Peyer's patch (tissue), 4 donors: ENCODE measurements at regions not wholly inside any gene's neighbourhood (a gene's known extent, or its start where the extent isn't known, plus 50 kb on each side); places are given as distances from the start of the nearest gene placed in this dataset.

Experiments used
- DNase-seq, 3 donors: peaks; one replicate each; pipeline ENCODE4 v3.0.0-alpha.2; 2017 to 2019
- H3K27ac ChIP-seq, 4 donors: fragments of 200-600 bp; sonication (generic); one replicate each; pipeline ENCODE4 v1.5.1; 2016 to 2019
- H3K27me3 ChIP-seq, 2 donors: fragments of 200-600 bp; sonication (generic); one replicate each; pipeline ENCODE4 v1.5.1; 2019
- H3K36me3 ChIP-seq, 3 donors: fragments of 200-600 bp; sonication (generic); one replicate each; pipeline ENCODE4 v1.5.1; 2016 to 2019
- H3K4me1 ChIP-seq, 4 donors: fragments of 200-600 bp; sonication (generic); one replicate each; pipeline ENCODE4 v1.5.1; 2016 to 2019
- H3K4me3 ChIP-seq, 4 donors: fragments of 200-600 bp; sonication (generic); 1 replicate in 3 of 4; 2 replicates in 1 of 4; pipeline ENCODE4 v1.5.1; 2016 to 2019; ENCODE audit warnings: mild to moderate bottlenecking in 1 of 4
- H3K9me3 ChIP-seq, 4 donors: fragments of 200-600 bp; sonication (generic); one replicate each; pipeline ENCODE4 v1.5.1; 2016 to 2019; ENCODE audit warnings: mild to moderate bottlenecking in 1 of 4
- POLR2A ChIP-seq, 2 donors: fragments of 450-650 bp; IDR thresholded peaks; one replicate each; pipeline ENCODE4 v1.5.1; 2017; ENCODE audit warnings: antibody characterized with exemption in 2 of 2, mild to moderate bottlenecking in 2 of 2, moderate library complexity in 2 of 2
- TF ChIP-seq, protein P1 (sequence below), 6 experiments: fragments of 450-650 bp in 4 of 6; fragments of 200-600 bp in 2 of 6; sonication (generic) in 1 of 6; IDR thresholded peaks; one replicate each; pipeline ENCODE4 v1.5.1; 2017 to 2019; ENCODE audit warnings: antibody characterized with exemption in 6 of 6, mild to moderate bottlenecking in 3 of 6, moderate library complexity in 1 of 6

DNA sequence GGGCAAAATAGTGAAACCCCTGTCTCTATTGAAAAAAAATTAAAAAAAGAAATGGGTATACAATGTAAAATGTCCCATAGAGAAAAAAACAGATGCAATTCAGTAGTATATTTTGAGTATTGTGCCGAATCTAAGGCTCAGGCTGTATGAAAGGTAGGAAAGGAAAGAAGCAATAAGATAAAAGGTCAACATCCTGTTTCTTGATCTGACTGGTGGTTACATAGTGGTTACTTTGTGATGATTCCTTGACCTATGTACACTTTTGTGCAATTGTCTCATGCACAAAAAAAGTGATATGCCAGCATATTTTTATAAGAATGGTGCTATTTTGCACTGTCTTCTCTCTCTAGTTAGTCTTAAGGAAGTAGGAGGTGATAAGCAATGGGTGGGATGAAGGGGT lies 1333.7 kb upstream of the TMEFF2 start:
- H3K36me3 ChIP-seq, result no peaks in the 10 kb centered on the region
- DNase-seq, result no peak
- H3K9me3 ChIP-seq, result no peaks in the 10 kb centered on the region
- H3K4me3 ChIP-seq, result no peak overlapping the region
- no peak overlapping the region for H3K27ac ChIP-seq
- H3K4me1 ChIP-seq, result no peaks in the 10 kb centered on the region
- TF ChIP-seq POLR2A (IDR thresholded peaks at IDR 0.05), result no peak
- TF ChIP-seq, protein P1, sequence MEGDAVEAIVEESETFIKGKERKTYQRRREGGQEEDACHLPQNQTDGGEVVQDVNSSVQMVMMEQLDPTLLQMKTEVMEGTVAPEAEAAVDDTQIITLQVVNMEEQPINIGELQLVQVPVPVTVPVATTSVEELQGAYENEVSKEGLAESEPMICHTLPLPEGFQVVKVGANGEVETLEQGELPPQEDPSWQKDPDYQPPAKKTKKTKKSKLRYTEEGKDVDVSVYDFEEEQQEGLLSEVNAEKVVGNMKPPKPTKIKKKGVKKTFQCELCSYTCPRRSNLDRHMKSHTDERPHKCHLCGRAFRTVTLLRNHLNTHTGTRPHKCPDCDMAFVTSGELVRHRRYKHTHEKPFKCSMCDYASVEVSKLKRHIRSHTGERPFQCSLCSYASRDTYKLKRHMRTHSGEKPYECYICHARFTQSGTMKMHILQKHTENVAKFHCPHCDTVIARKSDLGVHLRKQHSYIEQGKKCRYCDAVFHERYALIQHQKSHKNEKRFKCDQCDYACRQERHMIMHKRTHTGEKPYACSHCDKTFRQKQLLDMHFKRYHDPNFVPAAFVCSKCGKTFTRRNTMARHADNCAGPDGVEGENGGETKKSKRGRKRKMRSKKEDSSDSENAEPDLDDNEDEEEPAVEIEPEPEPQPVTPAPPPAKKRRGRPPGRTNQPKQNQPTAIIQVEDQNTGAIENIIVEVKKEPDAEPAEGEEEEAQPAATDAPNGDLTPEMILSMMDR (IDR thresholded peaks at IDR 0.05), result no peak
- no peaks in the 10 kb centered on the region for H3K27me3 ChIP-seq

DNA sequence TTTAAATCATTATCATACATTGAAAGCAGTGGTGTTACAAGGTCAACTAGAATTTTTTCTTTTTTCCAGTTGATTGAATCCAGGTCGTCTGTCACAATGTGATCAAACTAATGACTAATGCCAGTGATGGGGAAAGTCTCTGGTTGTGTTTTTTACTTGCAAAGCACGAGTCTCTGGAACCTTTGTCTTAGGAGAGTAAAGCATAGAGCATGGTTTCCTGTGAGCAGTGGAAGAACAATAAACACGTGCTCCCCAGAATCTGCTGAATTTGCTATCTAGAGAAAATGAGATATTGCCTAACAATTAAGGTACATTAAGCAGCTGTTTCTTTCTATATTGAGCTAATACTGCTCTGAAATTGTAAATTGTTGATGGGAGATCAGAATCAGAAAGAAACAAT lies 1332.4 kb upstream of the TMEFF2 start:
- H3K4me1 ChIP-seq, result no peaks in the 10 kb centered on the region
- DNase-seq, result no peak
- TF ChIP-seq POLR2A (IDR thresholded peaks at IDR 0.05), result no peak
- TF ChIP-seq, protein P1 (IDR thresholded peaks at IDR 0.05), result no peak

DNA sequence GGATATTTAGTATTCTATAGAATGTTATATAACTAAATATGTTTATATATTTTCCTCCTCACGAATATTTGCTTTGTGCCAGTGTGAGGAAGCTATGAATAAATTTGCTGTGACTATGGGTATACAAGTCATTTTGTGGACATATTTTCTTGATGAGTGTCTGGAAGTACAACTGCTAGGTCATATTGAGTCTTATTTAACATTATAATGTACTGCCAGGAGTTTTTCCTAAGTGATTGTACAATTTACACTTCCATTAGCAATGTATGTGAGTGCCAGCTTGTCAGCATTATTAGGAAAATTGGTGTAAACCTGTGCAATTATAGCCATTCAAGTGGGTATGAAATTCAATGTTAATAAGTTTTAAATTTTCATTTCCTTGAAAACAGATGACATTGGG lies 1328.9 kb upstream of the TMEFF2 start:
- Histone ChIP-seq H3K36me3 (no peaks in the 10 kb centered on the region), H3K27ac (no peak overlapping the region), H3K9me3 (no peaks in the 10 kb centered on the region), H3K27me3 (no peaks in the 10 kb centered on the region), H3K4me3 (no peak overlapping the region), H3K4me1 (no peaks in the 10 kb centered on the region)
- no peak for TF ChIP-seq POLR2A (IDR thresholded peaks at IDR 0.05)
- TF ChIP-seq, protein P1 (IDR thresholded peaks at IDR 0.05), result no peak
- no peak for DNase-seq

More for the DNA sequence above, 1332.4 kb upstream of the TMEFF2 start:
- no peaks in the 10 kb centered on the region for H3K27me3 ChIP-seq
- no peaks in the 10 kb centered on the region for H3K9me3 ChIP-seq
- no peak overlapping the region for H3K4me3 ChIP-seq
- no peaks in the 10 kb centered on the region for H3K36me3 ChIP-seq
- H3K27ac ChIP-seq, result no peak overlapping the region

DNA sequence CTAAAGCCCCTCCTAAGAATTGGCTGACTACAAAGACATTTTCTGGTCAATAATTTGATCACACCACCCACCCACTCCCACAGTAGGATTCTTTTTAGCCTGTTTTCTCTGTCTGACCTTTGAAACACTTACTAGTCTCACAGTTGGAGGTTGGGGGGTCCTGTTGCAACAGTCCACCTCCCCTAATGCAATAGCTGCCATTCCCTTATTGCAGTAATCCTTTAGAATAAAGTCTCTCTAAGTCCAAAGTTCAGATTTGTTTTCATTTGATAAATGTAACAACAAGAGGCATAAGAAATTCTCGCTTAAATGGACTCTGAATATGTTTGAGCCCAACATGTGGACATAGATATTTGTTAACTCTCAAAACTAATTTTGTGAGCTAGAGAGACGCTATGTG lies 1326.8 kb upstream of the TMEFF2 start:
- TF ChIP-seq, protein P1 (IDR thresholded peaks at IDR 0.05), result no peak
- TF ChIP-seq POLR2A (IDR thresholded peaks at IDR 0.05), result no peak
- DNase-seq, result no peak
- H3K36me3 ChIP-seq, result no peaks in the 10 kb centered on the region
- no peak overlapping the region for H3K27ac ChIP-seq
- no peaks in the 10 kb centered on the region for H3K9me3 ChIP-seq
- H3K27me3 ChIP-seq, result no peaks in the 10 kb centered on the region
- no peak overlapping the region for H3K4me3 ChIP-seq
- no peaks in the 10 kb centered on the region for H3K4me1 ChIP-seq

DNA sequence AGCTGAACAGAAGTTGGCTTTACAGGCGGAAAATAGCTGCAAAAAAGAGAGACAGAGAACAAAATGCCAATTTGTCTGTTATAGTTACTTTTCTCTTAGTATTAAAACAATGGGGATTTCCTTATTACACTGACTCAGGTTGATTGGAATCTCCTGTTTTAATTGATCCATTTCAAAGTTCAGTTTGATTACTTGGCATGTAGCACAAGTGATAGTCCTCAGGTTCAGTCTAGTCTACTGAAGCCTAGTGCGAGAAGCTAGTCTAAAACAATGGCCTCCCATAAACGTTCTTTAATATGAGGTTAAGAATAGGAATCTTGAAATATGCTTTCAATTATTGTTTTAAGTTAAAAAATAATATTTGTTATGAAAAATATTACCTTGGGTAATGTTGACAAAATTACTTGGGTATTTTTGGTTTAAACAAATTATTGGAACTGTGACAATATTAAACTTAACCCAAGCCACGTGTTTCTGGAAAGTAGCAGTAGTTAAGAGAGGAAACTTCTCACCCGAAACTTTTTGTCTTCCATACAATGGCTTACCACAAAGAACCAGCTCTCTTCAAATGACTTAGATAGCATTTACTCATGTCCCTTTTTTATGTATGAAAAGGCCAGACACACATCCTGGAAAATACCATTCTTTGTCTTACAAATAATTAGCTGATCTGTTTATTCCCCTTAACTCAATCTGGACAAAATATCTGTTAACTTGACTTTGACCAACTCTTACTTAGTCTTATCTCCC lies 1326.2 kb upstream of the TMEFF2 start:
- TF ChIP-seq, protein P1 (IDR thresholded peaks at IDR 0.05), result no peak
- no peak for TF ChIP-seq POLR2A (IDR thresholded peaks at IDR 0.05)
- Histone ChIP-seq H3K36me3 (no peaks in the 10 kb centered on the region), H3K9me3 (no peaks in the 10 kb centered on the region), H3K27me3 (no peaks in the 10 kb centered on the region), H3K27ac (no peak overlapping the region), H3K4me1 (no peaks in the 10 kb centered on the region), H3K4me3 (no peak overlapping the region)
- no peak for DNase-seq
